ENCODE measurements at regions not wholly inside any gene's neighbourhood (a gene's known extent, or its start where the extent isn't known, plus 50 kb on each side); places are given as distances from the start of the nearest gene placed in this dataset.

DNA sequence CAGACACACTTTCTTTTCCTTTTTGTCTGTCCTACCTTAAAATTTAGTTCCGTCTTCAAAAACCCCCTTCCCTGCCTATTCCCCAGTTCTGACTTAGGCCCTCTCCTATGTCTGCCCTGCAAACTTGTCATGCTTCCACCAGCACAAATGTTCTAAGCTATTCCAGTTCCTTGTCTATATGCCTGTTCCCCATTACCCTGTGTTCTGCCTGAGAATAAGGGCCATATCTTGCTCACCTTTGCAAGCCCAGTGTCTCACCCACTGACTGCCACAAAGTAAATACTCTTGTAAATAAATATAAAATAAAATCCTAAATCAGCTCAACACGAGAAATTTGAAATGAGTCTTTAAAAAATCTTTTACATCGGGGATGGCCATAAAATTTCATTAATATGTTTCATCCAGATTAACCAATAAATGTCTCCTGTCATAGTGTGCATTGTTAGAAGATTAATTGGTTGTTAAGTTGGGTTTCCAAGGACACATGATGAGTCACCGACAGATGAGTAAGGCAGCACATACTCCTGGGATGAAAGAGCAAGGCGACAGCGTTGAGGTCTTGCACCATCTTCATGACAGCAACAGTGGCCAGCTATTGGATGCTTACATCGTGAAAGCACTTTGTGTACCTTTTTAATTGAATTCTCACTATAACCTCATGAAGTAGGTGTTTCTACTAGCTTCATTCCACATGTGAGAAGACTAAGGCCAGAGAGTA, 92.6 kb upstream of the NGF start:
- TF ChIP-seq, protein P1, sequence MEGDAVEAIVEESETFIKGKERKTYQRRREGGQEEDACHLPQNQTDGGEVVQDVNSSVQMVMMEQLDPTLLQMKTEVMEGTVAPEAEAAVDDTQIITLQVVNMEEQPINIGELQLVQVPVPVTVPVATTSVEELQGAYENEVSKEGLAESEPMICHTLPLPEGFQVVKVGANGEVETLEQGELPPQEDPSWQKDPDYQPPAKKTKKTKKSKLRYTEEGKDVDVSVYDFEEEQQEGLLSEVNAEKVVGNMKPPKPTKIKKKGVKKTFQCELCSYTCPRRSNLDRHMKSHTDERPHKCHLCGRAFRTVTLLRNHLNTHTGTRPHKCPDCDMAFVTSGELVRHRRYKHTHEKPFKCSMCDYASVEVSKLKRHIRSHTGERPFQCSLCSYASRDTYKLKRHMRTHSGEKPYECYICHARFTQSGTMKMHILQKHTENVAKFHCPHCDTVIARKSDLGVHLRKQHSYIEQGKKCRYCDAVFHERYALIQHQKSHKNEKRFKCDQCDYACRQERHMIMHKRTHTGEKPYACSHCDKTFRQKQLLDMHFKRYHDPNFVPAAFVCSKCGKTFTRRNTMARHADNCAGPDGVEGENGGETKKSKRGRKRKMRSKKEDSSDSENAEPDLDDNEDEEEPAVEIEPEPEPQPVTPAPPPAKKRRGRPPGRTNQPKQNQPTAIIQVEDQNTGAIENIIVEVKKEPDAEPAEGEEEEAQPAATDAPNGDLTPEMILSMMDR (IDR thresholded peaks at IDR 0.05): no peak
- TF ChIP-seq EP300 (IDR thresholded peaks at IDR 0.05): no peak
